K562 (cell line): ENCODE measurements at regions not wholly inside any gene's neighbourhood (a gene's known extent, or its start where the extent isn't known, plus 50 kb on each side); places are given as distances from the start of the nearest gene placed in this dataset.

Experiments used
- ATAC-seq: fragments of 200-7000 bp; cut with Tn5 transposase; 3 replicates; pipeline ENCODE4 v1.9.1; 2020; ENCODE audit warnings: moderate library complexity
- BruUV-seq: library from RNA; stranded (reverse); fragments of 400-500 nt; replicated peaks from 2 replicates; lab custom pipeline; 2021; lab: Mats Ljungman, UMichigan
- CTCF ChIA-PET: fragments of 300-600 bp; formaldehyde crosslinking; extraction: SDS; loops from one replicate; lab custom pipeline; 2021; ENCODE audit warnings: low intra/inter-chr PET ratio; lab: Yijun Ruan, JAX
- POLR2A ChIA-PET: fragments of 300-600, 350-650 bp; sonication (Branson Sonifier 250); formaldehyde crosslinking; extraction: SDS; loops from one replicate; lab custom pipeline; 2021; ENCODE audit warnings: antibody characterized with exemption, inconsistent platforms; lab: Yijun Ruan, JAX
- DNase-seq, 4 experiments: peaks; one replicate each; pipeline versions ENCODE4 v3.0.0 to v3.0.0-alpha.2; 2011 to 2018; ENCODE audit warnings: low spot score in 3 of 4, mixed read lengths in 3 of 4; ENCODE audit errors: extremely low read depth in 1 of 4
- FAIRE-seq: peaks from 2 replicates; lab custom pipeline; 2011; peaks lifted over from hg19 to GRCh38; lab: Jason Lieb, UNC
- H2AFZ ChIP-seq: 2 replicates; pipeline ENCODE4 v1.6.0; 2011; ENCODE audit warnings: low read depth, low read length, control low read depth, inconsistent platforms
- H3K27ac ChIP-seq: fragments of 200-600 bp; 3 replicates; pipeline ENCODE4 v1.8.0; 2011; ENCODE audit warnings: low read depth, mild to moderate bottlenecking, control low read depth, inconsistent platforms, low read length, moderate library complexity, mixed read lengths; ENCODE audit errors: extremely low read depth
- H3K27me3 ChIP-seq, 2 experiments: fragments of 300-600 bp in 1 of 2; 2 replicates in 1 of 2; 3 replicates in 1 of 2; pipeline versions ENCODE4 v1.6.0 to v1.8.0; 2011; ENCODE audit warnings: inconsistent platforms in 2 of 2, low read length in 2 of 2, mild to moderate bottlenecking in 1 of 2, mixed read lengths in 1 of 2, moderate library complexity in 1 of 2; ENCODE audit not compliant: control insufficient read depth in 2 of 2, insufficient read depth in 2 of 2
- H3K36me3 ChIP-seq: fragments of 300-600 bp; 3 replicates; pipeline ENCODE4 v1.8.0; 2011; ENCODE audit warnings: mild to moderate bottlenecking, low read length, inconsistent platforms; ENCODE audit not compliant: control insufficient read depth, insufficient read depth
- H3K4me1 ChIP-seq, 2 experiments: fragments of 200-600 bp in 1 of 2; replicated peaks in 1 of 2; 2 replicates in 1 of 2; 3 replicates in 1 of 2; pipeline versions ENCODE4 v1.5.1 to v1.8.0; 2011; ENCODE audit warnings: inconsistent platforms in 2 of 2, low read length in 2 of 2, mild to moderate bottlenecking in 1 of 2, mixed read lengths in 1 of 2, moderate library complexity in 1 of 2; ENCODE audit not compliant: control insufficient read depth in 2 of 2, insufficient read depth in 2 of 2
- H3K4me2 ChIP-seq: 2 replicates; pipeline ENCODE4 v1.6.1; 2011; ENCODE audit warnings: low read length, control low read depth, inconsistent platforms, mixed read lengths; ENCODE audit not compliant: insufficient read depth
- H3K4me3 ChIP-seq: fragments of 200-600 bp; sonication (generic), shearing (Covaris generic); 2 replicates; pipeline ENCODE4 v1.5.1; 2016; ENCODE audit warnings: control low read depth, inconsistent platforms
- H3K79me2 ChIP-seq: fragments of 200-600 bp; 3 replicates; pipeline ENCODE4 v1.8.0; 2011; ENCODE audit warnings: low read length, inconsistent platforms; ENCODE audit not compliant: control insufficient read depth, insufficient read depth
- H3K9ac ChIP-seq, 2 experiments: 2 replicates each; pipeline versions ENCODE4 v1.6.0 to v1.6.1; 2011; ENCODE audit warnings: low read depth in 2 of 2, low read length in 2 of 2, control low read depth in 1 of 2, inconsistent platforms in 1 of 2, mild to moderate bottlenecking in 1 of 2, mixed read lengths in 1 of 2; ENCODE audit not compliant: insufficient read depth in 1 of 2
- H3K9me1 ChIP-seq: one replicate; pipeline ENCODE4 v1.6.0; 2011; ENCODE audit warnings: inconsistent platforms, mild to moderate bottlenecking, low read length, moderate library complexity; ENCODE audit not compliant: control insufficient read depth, insufficient read depth
- H3K9me3 ChIP-seq: replicated peaks from 2 replicates; pipeline ENCODE4 v1.5.1; 2011; ENCODE audit warnings: low read depth, low read length, inconsistent platforms; ENCODE audit not compliant: control insufficient read depth, insufficient read depth
- H4K20me1 ChIP-seq: replicated peaks from 2 replicates; pipeline ENCODE4 v1.6.1; 2011; ENCODE audit warnings: low read length, inconsistent platforms, mixed read lengths; ENCODE audit not compliant: control insufficient read depth, insufficient read depth
- BRF2 ChIP-seq: IDR thresholded peaks from 3 replicates; pipeline ENCODE4 v1.6.1; 2011; ENCODE audit warnings: borderline replicate concordance, mild to moderate bottlenecking; ENCODE audit not compliant: insufficient read length, insufficient read depth
- CCNT2 ChIP-seq: IDR thresholded peaks from 2 replicates; pipeline ENCODE4 v1.6.1; 2011; ENCODE audit warnings: borderline replicate concordance, low read depth, mild to moderate bottlenecking, moderate library complexity, mixed read lengths, low read length; ENCODE audit not compliant: insufficient read length; ENCODE audit errors: extremely low read depth
- MCM3 ChIP-seq: fragments of 450-650 bp; IDR thresholded peaks from 2 replicates; pipeline ENCODE4 v1.6.1; 2016
- NFXL1 ChIP-seq: fragments of 450-650 bp; formaldehyde crosslinking; IDR thresholded peaks from 2 replicates; pipeline ENCODE4 v1.4.0; 2021; ENCODE audit warnings: mild to moderate bottlenecking
- NR2C1 ChIP-seq, 2 experiments: fragments of 450-650 bp; IDR thresholded peaks; 2 replicates each; pipeline ENCODE4 v1.6.1; 2017; ENCODE audit warnings: mild to moderate bottlenecking in 2 of 2, antibody characterized with exemption in 1 of 2, inconsistent platforms in 1 of 2, missing compliant biosample characterization in 1 of 2, missing genetic modification characterization in 1 of 2
- NR2F6 ChIP-seq: fragments of 450-650 bp; formaldehyde crosslinking; IDR thresholded peaks from 2 replicates; pipeline ENCODE4 v1.4.0; 2020; ENCODE audit warnings: mild to moderate bottlenecking
- POLR3G ChIP-seq: IDR thresholded peaks from 2 replicates; pipeline ENCODE4 v1.6.1; 2011; ENCODE audit not compliant: insufficient read length, insufficient replicate concordance; ENCODE audit errors: extremely low read depth
- PURB ChIP-seq: sonication (generic); formaldehyde crosslinking; IDR thresholded peaks from 2 replicates; pipeline ENCODE4 v1.9.0; 2021; ENCODE audit warnings: low read depth, mild to moderate bottlenecking, missing genetic modification reagents
- RNF219 ChIP-seq: fragments of 250-450 bp; sonication (Bioruptor Pico); IDR thresholded peaks from 2 replicates; pipeline ENCODE4 v1.5.0; 2022; ENCODE audit warnings: mild to moderate bottlenecking
- SLC30A9 ChIP-seq: fragments of 250-450 bp; sonication (Bioruptor Pico); IDR thresholded peaks from 2 replicates; pipeline ENCODE4 v1.8.0; 2022; ENCODE audit warnings: mild to moderate bottlenecking, moderate library complexity
- YBX1 ChIP-seq: fragments of 450-650 bp; IDR thresholded peaks from 2 replicates; pipeline ENCODE4 v1.7.1; 2016; ENCODE audit warnings: mild to moderate bottlenecking
- ZBTB26 ChIP-seq: fragments of 450-650 bp; formaldehyde crosslinking; IDR thresholded peaks from 2 replicates; pipeline ENCODE4 v1.4.0; 2022; ENCODE audit warnings: missing genetic modification characterization
- ZNF778 ChIP-seq: fragments of 450-650 bp; formaldehyde crosslinking; IDR thresholded peaks from 2 replicates; pipeline ENCODE4 v1.4.0; 2020; ENCODE audit warnings: mild to moderate bottlenecking, moderate library complexity
- WGBS: fragments of 100-300 bp; shearing (Covaris generic); methylation state at CpG from one replicate; pipeline ENCODE4 v1.1.6; 2016; ENCODE audit warnings: low coverage, mixed read lengths; ENCODE audit not compliant: insufficient coverage; ENCODE audit errors: missing lambda C conversion rate; 5-methylcytosine and 5-hydroxymethylcytosine counted together
- in situ Hi-C: fragments of 300-500 bp; cut with MboI; formaldehyde crosslinking; loops from 4 replicates; pipeline ENCODE4 v1.15.0; 2018; ENCODE audit warnings: inconsistent platforms, mixed read lengths
- intact Hi-C: fragments of 100-400 bp; cut with micrococcal nuclease; formaldehyde crosslinking; loops from 2 replicates; pipeline ENCODE4 v1.14.2; 2022

- H3K4me3 ChIP-seq: no peak overlapping the region
- no peaks in the 10 kb centered on the region for H3K79me2 ChIP-seq
- no TSS peak for BruUV-seq
- no peak overlapping the region for H3K27ac ChIP-seq
- DNase-seq: no peak
- no peaks in the 10 kb centered on the region; the same call in 1 of the 2 replicates for H3K9me3 ChIP-seq
- no peak overlapping the region for H3K9ac ChIP-seq
- in situ Hi-C loops: no loop called here
- no peak for TF ChIP-seq SLC30A9 (CRISPR knock-in tag)
- TF ChIP-seq RNF219 (CRISPR knock-in tag): no peak
- no peak for TF ChIP-seq BRF2
- no peak for TF ChIP-seq CCNT2
- TF ChIP-seq NR2C1 (IDR thresholded peaks at IDR 0.05): no peak
- no peak for TF ChIP-seq NR2C1 (tag; IDR thresholded peaks at IDR 0.05)
- no peak for TF ChIP-seq ZBTB26
- no peak for TF ChIP-seq ZNF778 (CRISPR knock-in tag)
- TF ChIP-seq NR2F6 (CRISPR knock-in tag): no peak
- no peak for TF ChIP-seq NFXL1 (CRISPR knock-in tag)
- TF ChIP-seq YBX1: no peak
- TF ChIP-seq POLR3G: no peak
- no peak for TF ChIP-seq MCM3
- no peak for TF ChIP-seq PURB (CRISPR knock-in tag)
- H3K27me3 ChIP-seq: peaks cover 0 to 3% of the 10 kb centered on the region in 2 experiments; a peak in 1 of 5 replicates
- intact Hi-C loops: no loop called here
- H3K4me1 ChIP-seq: no peaks in the 10 kb centered on the region
- WGBS: 0% methylated on average over 1 of the region's 1 CpG
- no peaks in the 10 kb centered on the region for H3K36me3 ChIP-seq
- H2AFZ ChIP-seq: no peak overlapping the region
- no peak for FAIRE-seq
- CTCF ChIA-PET: no interaction called here
- H4K20me1 ChIP-seq: no peaks in the 10 kb centered on the region
- no peak for ATAC-seq
- H3K9me1 ChIP-seq: no peaks in the 10 kb centered on the region
- POLR2A ChIA-PET: no interaction called here
- H3K4me2 ChIP-seq: no peak overlapping the region
These were observed 92.3 kb upstream of the SCAF11 start for GRCh38 chr12:46082490-46083200.
